CD4-positive, alpha-beta T cell treated with Interleukin-1 beta for 1 hour (primary cell): ENCODE measurements at regions not wholly inside any gene's neighbourhood (a gene's known extent, or its start where the extent isn't known, plus 50 kb on each side); places are given as distances from the start of the nearest gene placed in this dataset.
"Not testable (repeated sequence)": the region's sequence is repeated elsewhere in the genome, so short reads cannot be mapped to it uniquely, and the experiment has no call there.

Experiments
- DNase-seq, 2 donors: peaks; one replicate each; pipeline ENCODE4 v3.0.0-alpha.2; 2020 to 2022

DNA sequence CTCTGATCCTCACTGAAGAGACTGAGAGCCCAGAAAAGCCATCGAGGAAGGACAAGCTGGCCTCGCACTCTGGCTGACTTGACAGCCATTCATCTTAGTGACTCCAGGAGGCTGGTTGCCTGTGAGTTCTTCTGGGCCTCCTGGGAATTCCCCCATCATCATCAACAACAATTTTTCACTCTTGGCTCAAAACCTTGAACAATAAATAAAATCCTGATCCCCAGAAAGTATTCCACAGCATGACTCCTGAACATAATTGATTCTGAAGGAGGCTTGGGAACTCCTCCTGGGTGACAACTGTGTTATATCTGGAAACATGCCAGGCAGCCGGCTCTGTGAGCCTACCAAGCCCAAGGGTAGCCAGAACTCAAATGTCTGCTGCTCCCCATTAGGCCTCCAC, 188.6 kb downstream of the SHQ1 start:
- no peak for DNase-seq

DNA sequence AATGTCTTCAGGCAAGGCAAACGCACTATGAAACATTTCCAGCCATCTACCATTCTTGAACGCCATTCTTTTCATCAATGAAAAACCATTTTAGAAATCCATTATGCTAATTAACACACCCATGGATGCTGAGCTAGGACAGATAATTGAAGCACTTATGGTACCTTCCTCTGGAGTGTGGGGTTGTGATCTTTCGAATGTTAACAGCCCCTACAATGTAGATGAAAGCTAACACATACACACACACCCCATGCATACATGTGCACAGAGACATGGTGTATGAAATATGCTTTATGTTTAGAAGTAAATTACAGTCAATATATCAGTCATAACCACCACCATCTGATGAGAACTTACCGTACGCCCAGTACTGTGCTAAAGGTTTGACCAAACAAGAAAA, 189.1 kb downstream of the SHQ1 start:
- DNase-seq, result no peak

DNA sequence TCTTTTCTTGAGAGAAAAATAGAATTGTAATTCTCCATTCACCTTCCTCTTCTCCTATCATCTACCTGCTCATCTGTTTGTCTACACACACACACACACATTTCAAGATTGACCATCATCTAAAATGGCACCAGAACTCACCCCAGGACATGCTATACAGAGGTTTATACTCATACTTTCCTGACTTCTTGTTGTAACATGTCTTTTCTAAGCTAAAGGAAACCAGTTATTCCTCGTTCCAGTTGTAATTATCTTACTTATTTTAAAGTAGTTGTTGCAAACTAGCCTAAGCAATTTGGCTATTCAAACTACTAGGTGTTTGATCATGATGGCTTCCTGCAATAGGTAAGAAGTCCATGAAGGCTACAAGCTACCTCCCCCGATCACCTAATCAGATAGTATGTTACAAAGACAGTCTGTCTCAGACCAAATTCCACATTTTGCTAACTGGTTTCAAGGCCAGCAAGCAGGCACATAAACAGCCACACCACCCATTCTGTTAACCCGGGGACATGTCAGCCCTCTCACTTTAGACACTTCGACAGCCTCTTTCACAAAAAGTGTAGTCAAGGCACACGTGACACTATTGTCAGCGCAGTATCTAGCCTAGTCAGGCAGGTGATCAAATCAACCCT, 189.7 kb downstream of the SHQ1 start:
- DNase-seq, result no peak

DNA sequence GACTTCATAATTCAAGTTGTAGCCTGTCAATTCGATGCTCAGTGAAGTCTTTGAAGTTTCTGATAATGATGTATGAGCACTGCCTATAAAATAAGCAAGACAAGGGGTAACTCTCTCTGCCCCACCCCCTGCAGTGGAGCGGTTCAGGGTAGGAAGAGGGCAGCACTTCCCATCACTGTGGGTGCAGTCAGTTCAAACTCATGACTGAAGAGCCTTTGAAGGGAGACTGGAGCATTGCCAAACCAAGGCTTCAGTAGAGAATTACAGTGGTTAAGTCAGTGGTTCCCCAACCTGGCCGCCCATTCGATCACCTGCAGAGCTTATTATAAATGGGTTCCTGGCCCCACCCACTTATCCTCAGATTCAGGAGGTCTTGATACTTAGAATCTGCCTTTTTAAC, 190.6 kb downstream of the SHQ1 start:
- peak; percentile 29 to 50 for DNase-seq

DNA sequence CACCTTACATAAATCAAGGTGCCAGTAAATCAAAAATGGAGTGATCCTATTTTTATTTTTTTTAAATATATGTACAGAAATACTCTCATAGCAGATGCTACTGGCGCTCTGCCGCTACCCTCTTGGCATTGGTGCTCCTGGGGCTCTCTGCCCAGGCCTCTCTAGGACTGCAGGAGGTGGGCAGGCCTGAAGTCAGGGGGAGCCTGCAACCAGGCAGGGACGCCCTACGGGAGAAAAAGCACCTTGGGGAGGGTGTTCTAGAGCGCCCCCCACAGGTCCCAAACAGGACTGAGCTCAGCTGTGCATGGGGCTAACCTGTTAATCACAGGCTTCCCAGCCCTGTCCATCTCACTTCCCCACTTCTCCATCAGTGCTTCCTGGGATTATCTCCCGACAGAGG, 192.5 kb downstream of the SHQ1 start:
- DNase-seq, result no peak

DNA sequence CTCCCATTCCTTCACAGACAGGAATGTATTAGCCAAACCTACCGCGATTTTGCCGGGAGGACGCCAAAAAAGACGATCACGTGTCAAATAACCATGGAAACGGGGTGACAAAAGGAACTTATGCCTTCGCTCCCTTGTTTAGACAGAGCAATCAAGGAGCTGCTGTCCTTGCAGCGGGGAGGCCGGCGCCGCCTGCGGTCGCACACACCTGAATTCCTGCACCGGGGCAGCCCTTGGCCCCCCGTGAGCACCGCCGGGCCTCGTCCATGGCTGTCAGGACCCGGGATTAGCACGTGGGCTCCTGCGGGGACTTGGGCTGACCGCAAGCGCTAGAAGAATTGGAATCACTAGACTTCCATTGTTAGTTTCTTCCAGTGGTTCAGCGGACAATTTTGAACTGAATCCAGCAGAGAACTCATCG, 193.1 kb downstream of the SHQ1 start:
- no peak for DNase-seq

DNA sequence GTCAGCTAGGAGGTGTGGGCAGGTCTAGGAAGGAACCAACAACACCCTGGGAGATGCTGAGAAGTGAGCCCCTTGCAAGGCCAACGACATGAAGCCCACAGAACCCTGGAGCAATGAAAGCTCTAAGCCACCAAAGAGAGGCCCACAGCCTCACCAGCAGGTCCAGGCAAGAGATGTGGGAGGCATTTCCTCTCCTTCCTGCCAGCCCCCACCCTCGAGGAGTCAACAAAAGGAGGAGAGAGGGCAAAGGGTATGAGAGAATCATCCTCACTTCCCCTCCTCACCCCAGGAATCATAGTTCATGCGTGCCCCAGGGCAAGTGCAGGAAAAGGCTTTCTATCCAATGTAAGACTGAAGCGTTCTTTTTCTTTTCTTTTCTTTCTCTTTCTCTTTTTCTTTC, 195.8 kb downstream of the SHQ1 start:
- no peak for DNase-seq

DNA sequence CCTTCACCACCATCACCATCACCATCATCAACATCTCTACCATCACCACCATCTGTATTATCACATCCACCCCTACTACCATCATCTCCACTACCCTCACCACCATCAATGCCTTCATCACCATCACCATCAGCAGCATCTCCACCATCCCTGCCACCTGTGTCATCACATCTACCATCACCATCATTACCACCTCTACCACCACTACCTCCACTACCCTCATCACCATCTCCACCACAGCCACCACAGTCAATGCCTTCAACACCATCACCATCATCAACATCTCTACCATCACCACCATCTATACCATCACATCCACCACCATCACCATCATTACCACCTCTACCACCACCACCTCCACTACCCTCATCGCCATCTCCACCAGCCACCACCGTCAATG, 196.7 kb downstream of the SHQ1 start:
- no peak for DNase-seq

DNA sequence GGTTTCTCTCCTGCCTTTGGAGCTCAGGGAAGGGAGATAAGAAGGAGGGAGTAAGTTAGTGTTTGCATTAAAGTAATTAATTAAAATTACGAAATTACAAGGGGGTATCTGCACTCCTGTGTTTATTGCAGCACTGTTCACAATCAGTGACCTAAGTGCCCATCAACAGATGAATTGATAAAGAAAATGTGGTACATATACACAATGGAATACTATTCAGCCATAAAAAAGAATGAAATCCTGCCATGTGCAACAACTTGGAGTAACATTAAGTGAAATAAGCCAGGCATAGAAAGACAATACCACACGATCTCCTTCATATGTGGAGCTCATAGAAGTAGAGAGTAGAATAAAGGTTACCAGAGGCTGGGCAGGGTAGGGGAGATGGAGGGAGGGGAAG, 202.0 kb downstream of the SHQ1 start:
- DNase-seq, result no peak

DNA sequence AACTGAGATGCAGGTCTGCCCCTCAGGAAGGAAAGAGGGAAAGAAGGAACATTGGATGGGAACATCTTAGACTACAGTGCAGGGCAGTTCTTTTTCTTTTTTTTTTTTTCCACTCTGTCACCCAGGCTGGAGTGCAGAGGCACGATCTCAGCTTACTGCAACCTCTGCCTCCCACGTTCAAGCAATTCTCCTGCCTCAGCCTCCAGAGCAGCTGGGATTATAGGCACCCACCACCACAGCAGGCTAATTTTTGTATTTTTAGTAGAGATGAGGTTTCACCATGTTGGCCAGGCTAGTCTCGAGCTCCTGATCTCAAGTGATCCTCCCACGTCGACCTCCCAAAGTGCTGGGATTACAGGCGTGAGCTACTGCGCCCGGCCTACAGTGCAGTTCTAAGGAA, 204.6 kb downstream of the SHQ1 start:
- DNase-seq, result not testable (repeated sequence)

DNA sequence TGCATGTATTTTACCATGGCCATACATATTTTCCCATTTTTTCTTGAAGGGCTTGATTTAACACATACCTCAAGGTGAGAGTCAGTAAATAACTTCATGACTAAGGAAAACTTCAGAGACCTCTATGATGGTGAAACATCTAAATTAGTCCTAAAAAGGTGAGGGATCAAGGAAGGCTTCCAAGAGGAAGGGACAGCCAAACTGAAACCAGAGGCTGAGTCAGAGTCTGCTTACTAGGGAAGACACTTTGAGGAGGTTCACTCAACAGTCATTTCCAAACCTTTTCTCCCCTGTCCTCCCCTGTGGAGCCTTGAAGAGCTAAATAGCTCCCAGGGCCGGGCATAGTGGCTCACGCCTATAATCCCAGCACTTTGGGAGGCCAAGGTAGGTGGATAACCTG, 206.6 kb downstream of the SHQ1 start:
- DNase-seq, result no peak

DNA sequence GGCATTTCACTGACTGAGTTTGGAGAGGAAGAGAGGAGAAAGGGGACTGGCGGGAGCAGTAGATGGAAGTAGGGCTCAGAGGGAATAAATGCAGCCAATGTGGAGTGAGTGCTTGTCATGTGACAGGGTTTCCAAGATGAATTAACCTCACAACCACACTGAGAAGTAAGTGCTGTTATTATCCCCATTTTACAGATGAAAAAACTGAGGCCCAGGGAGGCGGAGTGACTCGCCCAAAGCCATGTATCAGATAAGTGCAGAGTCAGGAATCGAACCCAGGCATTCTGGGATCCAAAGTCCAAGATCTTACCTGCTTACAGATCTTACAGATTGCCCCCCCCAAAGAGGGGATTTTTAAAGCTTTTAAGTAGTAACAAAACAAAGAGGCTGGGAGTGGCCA, 207.2 kb downstream of the SHQ1 start:
- DNase-seq, result no peak

DNA sequence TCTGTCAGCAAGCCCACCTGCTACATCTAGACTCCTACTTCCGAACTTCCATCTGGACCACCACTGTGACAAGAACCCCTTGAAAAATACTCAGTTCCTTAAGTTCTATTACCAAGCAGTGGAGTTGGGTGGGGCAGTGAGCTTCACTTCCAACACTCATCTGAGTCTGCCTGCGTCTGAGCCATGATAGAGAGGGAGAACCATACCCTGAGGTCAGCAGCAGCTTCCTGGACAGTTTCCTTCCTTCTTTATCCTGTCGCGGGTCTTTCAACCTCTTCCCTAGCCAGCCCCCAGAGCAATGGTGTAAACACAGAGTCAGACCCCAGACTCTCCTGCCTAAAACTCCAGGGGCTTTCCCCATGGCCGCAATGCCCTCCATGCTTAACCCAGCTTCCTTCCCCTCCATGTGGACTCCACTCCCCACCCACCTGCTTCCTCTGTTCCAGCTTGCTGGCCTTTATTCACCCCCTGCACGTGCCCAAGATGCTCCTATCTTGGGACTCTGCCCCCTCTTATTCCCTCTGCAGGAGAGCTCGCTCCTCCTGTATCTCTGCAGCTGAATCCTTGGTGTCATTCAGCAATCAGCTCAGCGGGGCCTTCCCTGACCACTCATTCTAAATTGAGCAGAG, 211.2 kb downstream of the SHQ1 start:
- peak in 1 of 2 donors; percentile 6 for DNase-seq

DNA sequence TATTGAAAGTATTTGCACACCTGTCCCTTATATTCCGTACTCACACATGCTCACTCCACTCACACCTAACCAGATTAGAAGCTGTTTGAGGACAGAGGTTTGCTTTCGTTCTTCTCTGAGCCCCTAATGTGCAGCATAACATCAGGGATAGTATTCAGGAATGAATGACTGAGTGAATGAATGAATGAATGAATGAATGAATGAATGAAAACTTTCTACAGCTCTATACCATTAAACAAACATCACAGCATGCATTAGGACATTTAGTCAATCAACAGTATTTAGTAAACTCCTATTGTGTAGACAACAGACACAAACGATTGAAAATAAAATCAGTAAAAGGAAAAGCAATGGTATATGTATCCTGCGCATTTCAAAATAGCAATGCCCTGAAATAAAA, 212.7 kb downstream of the SHQ1 start:
- no peak for DNase-seq

DNA sequence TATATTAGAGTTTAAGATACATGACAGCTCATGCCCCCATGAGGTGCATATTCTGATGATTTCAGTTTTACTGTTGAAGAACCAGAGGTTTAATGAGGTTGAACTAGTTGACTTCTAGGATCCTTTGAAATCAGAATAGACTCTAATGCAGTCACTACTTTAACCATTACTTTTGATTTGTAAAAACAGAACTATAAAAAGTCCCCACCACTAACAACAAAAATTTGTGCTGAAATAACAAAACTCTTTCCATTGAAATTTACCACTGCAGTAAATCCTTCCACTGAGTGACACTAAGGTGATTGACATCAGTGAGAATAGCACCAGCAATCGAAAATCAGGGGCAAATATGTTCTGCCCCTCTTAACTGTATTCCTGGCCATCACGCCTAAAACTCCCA, 214.1 kb downstream of the SHQ1 start:
- DNase-seq, result no peak

DNA sequence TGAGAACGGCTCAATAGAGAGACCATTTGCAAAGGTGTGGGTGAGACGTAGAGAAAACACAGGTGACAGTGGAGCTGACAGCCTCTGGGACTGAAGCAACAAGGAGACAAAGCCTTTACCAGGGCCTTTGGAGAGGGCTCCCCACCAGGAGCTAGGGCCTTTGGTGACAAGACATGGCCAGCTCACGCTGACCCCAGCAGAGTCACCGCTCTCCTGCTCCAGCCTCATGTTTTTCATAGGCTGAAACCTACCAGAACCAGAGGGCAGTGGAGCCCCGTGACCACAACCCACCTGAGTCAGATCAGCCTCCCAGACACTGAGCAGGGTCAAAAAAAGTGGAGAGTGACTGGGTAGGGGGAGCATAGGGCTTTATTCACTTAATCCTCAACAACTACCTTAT, 214.7 kb downstream of the SHQ1 start:
- no peak for DNase-seq

DNA sequence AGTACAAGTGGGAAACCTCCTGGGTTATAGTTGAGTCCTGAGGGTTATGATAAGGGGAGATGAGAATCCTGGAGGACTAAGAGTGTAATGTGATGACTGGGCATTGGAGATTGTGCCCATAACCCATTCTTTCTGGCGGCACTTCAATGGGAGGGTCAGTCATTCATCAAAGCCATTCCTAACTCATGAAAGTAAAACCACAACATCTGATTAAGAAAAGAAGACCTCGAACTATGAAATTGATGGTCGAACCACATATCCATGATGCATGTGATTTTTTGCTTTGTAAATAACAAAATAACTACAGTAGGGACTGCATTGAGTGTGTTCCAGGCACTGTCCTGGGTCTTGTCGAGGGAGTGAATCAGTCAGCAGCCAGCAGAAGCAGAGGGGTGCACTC, 215.1 kb downstream of the SHQ1 start:
- DNase-seq, result no peak

DNA sequence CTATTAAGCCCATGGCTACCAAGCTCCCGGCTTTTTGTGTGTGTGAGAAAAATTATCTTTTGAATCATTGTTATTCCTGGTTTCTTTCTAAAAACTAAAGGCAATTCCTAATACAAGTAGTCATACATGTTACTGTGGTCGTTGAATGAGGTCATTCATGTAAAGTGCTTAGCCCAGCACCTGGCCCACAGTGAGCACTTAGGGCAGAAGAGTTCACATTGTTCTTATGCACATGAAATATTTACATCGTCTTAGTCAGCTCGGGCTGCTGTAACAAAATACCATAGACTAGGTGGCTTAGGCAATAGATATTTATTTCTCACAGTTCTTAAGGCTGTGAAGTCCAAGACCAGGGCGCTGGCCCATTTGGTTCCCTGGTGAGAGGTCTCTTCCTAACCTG, 216.1 kb downstream of the SHQ1 start:
- no peak for DNase-seq

DNA sequence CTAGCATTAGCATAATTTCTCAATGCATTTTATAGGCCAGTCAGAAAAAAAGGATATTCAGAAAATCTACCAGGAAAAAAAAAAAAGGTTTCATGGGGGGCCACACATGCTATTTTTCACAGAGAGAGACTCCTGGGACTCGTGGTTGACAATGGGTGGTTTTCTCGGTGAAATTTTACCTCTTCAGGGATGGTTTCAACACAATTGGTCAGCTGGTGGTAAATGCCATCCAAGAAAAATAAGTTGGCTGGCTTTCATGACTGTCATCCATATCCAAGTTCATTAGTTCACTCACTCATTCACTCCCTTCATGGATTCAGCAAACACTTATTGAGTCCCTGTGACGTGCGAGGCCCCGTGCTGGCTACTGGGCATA, 217.3 kb downstream of the SHQ1 start:
- no peak for DNase-seq

DNA sequence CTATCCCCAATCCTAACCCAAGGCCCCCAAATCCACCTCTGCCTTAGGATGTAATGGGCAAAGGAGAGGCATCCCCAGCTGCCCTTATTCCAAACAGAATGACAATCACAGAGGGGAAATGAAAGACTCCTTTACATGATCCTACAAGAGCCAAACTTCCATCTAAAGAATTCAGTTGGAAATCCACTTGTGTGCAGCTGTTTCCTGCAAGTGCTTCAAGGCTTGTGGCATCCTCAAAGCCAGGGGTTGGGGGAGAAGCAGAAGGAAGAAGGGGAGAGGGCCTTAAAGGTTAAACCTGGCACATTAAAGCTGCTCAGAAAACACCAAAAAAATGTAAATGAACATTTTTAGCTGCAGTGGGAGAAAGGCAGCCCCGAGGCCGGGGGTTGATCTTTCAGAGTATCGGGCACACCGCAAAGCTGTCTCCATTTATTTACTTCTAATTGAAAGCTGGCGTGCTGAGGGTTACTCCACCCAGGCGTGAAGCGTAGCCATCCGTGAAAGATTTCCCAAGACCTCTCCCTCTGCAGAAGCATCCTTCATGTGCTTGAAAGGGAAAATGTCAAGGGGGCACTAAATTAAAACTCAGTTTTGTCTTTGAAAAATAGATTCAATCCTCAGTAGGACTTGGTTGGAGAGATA, 217.8 kb downstream of the SHQ1 start:
- DNase-seq, result no peak

DNA sequence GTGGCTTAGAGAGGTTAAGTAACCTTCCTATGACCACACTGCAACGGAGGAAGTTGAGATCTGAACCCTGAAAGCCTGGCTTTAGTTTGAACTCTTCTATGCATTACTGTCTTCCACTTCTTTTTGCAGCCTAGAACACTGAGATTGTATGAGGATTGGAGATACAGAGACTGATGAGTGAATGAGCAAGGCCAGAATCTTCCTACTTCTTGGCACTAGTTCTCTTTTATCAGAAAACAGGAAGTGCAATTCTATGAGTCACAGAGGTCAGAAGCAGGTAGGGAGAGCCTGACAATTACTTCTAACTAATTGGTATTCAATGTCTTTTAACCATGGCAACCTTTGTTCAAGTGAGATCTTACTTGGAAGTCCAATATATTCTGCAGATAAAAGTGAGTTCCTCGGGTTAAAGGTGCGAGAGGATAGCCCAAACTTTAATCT, 219.0 kb downstream of the SHQ1 start:
- peak; percentile 2 to 23 for DNase-seq

DNA sequence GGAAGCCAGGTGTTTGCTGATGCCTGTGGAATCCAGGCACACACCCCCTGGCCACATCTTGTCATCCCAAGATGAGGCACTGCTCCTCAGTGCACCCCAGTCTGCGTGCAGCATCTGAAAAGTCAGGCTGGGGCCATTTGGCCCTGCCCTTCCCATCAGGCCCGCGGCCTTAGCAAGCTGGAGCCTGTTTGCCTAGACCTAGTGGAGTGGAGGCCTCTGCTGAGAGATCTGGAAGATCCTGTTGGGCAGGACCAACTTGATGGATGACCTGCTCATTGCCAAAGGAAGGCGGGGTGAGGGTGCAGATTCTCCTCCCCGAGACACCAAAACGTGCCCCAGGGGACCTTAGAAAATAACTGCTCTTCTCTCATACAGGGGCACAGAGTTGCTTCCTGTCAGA, 220.2 kb downstream of the SHQ1 start:
- no peak for DNase-seq

DNA sequence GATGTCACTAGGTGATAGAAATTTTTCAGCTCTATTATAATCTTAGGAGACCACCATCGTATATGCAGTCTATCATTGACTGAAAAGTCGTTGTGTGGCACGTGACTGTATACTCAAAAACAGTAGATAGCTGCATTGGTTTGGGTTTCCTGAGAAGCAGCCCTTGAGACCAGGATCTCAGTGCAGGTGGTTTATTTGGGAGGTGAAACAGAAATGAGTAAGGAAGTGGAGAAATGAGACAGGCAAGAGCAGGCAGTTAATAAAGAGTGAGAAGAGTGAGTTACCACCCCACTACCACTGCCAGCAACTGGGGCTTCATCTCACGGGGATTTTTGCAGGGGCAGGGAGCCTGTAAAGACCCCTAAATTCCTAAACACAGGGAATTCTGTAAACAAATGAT, 221.0 kb downstream of the SHQ1 start:
- no peak for DNase-seq

DNA sequence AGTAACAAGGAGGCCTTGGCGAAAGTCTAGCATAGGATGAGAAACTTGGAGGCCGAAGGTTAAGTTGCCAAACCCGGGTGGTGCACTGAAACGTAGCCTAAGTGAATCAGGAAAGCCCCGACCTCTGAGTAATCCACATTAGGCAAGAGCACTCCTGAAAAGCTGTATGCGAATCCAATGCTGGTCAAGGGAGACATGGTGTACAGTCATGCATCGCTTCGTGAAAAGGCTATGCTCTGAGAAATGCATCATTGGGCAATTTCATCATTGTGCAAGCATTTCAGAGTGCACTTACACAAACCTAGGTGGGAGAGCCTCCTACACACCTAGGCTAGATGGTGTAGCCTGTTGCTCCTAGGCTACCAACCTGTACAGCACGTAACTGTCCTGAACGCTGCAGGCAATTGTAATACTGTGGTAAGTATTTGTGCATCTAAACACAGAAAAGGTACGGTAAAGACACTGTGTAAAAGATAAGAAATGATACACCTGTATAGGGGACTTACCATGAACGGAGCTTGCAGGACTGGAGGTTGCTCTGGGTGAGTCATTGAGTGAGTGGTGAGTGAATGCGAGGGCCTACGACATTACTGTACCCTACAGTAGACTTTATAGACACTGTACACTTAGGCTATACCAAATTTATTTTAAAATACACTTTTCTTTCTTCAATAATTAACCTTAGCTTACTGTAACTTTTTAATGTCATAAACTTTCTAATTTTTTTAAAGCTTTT, 222.5 kb downstream of the SHQ1 start:
- DNase-seq, result peak in 1 of 2 donors; percentile 66
